ENCODE measurements at regions not wholly inside any gene's neighbourhood (a gene's known extent, or its start where the extent isn't known, plus 50 kb on each side); places are given as distances from the start of the nearest gene placed in this dataset.

DNA sequence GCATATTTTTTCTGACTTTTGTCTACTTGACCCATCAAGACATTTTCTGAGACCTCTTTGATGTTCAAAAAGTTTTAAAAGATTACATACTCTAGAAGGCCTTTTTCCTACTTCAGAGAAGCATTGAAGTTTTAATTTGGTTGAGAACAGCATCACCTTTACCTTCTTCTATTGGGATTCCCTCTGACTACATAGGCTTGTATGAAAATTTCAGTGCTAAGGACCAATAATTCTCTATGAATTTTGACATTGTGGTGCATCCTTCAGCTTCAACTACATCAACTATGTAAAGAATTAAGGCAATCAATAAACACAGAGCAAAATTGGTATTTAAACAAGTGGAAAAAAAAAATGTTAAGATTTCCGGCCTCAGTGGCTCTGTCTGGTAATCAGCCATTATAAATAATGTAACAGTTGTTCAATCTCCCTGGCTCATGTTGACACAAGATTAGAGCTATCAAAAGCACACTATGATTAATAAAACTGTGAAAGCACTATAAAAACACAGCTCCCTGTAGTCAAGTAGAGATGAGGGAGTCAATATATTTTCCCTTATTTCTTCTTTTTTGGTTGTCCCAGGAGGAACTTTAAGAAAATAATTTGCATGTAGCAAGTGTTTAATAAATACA, 627.0 kb upstream of the SYT4 start:
- TF ChIP-seq ZSCAN23 (tag by site-specific recombination; IDR thresholded peaks at IDR 0.05) (no peak), WT1 (tag by site-specific recombination; IDR thresholded peaks at IDR 0.05) (no peak), ZBTB20 (tag by site-specific recombination; IDR thresholded peaks at IDR 0.05) (no peak), YY2 (tag by site-specific recombination; IDR thresholded peaks at IDR 0.05) (no peak), GLIS1 (tag by site-specific recombination; IDR thresholded peaks at IDR 0.05) (no peak), SCRT1 (tag by site-specific recombination; IDR thresholded peaks at IDR 0.05; ENCODE audit: borderline replicate concordance) (no peak), ZNF677 (tag by site-specific recombination; IDR thresholded peaks at IDR 0.05) (no peak), ZNF660 (tag by site-specific recombination; IDR thresholded peaks at IDR 0.05) (no peak), ZNF184 (tag by site-specific recombination; IDR thresholded peaks at IDR 0.05) (no peak)
- TF ChIP-seq, protein P1, sequence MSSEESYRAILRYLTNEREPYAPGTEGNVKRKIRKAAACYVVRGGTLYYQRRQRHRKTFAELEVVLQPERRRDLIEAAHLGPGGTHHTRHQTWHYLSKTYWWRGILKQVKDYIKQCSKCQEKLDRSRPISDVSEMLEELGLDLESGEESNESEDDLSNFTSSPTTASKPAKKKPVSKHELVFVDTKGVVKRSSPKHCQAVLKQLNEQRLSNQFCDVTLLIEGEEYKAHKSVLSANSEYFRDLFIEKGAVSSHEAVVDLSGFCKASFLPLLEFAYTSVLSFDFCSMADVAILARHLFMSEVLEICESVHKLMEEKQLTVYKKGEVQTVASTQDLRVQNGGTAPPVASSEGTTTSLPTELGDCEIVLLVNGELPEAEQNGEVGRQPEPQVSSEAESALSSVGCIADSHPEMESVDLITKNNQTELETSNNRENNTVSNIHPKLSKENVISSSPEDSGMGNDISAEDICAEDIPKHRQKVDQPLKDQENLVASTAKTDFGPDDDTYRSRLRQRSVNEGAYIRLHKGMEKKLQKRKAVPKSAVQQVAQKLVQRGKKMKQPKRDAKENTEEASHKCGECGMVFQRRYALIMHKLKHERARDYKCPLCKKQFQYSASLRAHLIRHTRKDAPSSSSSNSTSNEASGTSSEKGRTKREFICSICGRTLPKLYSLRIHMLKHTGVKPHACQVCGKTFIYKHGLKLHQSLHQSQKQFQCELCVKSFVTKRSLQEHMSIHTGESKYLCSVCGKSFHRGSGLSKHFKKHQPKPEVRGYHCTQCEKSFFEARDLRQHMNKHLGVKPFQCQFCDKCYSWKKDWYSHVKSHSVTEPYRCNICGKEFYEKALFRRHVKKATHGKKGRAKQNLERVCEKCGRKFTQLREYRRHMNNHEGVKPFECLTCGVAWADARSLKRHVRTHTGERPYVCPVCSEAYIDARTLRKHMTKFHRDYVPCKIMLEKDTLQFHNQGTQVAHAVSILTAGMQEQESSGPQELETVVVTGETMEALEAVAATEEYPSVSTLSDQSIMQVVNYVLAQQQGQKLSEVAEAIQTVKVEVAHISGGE (tag by site-specific recombination; conservative IDR thresholded peaks at IDR 0.05; ENCODE audit: low read depth), result no peak
- TF ChIP-seq, protein P2, sequence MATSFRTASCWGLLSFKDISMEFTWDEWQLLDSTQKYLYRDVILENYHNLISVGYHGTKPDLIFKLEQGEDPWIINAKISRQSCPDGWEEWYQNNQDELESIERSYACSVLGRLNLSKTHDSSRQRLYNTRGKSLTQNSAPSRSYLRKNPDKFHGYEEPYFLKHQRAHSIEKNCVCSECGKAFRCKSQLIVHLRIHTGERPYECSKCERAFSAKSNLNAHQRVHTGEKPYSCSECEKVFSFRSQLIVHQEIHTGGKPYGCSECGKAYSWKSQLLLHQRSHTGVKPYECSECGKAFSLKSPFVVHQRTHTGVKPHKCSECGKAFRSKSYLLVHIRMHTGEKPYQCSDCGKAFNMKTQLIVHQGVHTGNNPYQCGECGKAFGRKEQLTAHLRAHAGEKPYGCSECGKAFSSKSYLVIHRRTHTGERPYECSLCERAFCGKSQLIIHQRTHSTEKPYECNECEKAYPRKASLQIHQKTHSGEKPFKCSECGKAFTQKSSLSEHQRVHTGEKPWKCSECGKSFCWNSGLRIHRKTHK (tag by site-specific recombination; IDR thresholded peaks at IDR 0.05), result no peak
- Histone ChIP-seq H3K4me3 (ENCODE audit: low read depth, low read length) (no peak overlapping the region), H3K36me3 (ENCODE audit: control insufficient read depth in 2 of 2, insufficient read depth in 1 of 2, low read length in 2 of 2) (no peaks in the 10 kb centered on the region), H3K9me3 (ENCODE audit: control insufficient read depth, insufficient read depth, low read depth, low read length) (no peaks in the 10 kb centered on the region), H3K27ac (ENCODE audit: extremely low read depth, low read depth, low read length) (no peak overlapping the region), H3K4me1 (ENCODE audit: control insufficient read depth, insufficient read depth, low read length) (no peaks in the 10 kb centered on the region)
- ChIA-PET POLR2A (no interaction called here), CTCF (no interaction called here)

DNA sequence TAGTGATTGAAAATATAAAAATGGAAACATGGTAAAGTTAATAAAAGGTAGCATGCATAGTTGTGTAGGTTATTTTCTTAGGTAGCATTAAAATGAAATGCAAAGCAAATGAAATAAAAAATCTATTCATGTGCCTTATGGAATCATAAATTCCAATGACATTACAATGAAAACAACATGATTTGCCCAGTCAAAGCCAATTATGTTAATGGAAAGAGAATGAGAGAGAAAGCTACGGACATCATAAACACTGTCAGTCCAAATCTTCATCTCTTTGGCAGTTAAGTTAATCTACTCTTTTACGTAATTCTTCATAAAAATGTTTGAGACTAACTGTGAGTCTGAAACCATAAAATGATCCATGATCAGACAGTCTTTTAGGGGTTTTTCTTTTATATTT, 636.7 kb upstream of the SYT4 start:
- POLR2A ChIA-PET, result no interaction called here
- TF ChIP-seq, protein P3, sequence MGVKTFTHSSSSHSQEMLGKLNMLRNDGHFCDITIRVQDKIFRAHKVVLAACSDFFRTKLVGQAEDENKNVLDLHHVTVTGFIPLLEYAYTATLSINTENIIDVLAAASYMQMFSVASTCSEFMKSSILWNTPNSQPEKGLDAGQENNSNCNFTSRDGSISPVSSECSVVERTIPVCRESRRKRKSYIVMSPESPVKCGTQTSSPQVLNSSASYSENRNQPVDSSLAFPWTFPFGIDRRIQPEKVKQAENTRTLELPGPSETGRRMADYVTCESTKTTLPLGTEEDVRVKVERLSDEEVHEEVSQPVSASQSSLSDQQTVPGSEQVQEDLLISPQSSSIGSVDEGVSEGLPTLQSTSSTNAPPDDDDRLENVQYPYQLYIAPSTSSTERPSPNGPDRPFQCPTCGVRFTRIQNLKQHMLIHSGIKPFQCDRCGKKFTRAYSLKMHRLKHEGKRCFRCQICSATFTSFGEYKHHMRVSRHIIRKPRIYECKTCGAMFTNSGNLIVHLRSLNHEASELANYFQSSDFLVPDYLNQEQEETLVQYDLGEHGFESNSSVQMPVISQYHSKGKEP (tag by site-specific recombination; IDR thresholded peaks at IDR 0.05), result no peak
- TF ChIP-seq EGR2 (tag by site-specific recombination; IDR thresholded peaks at IDR 0.05; ENCODE audit: low read depth) (no peak), ZNF133 (tag by site-specific recombination; IDR thresholded peaks at IDR 0.05) (no peak)

DNA sequence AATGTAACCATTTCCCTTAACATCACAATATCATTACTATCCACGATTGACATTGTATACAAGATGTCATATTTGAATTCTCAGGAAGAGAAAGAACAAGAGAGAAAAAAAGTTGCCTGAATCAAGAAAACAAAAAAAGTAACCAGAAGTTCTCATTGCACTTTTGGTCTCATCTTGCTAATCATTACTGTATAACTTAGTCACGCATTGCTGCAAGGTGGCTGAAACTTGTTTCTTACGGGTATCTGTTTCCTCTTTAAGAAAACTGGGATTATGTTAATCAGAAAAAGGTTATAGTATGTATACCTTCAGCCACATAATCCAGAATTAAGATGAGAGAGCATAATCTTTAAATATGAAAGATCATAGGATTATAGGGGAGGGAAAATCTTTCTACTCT, 639.7 kb upstream of the SYT4 start:
- 0 out of 2 replicates have a peak, but pooled peaks cover 2% of the 10 kb centered on the region for H3K4me1 ChIP-seq (ENCODE audit: control insufficient read depth, insufficient read depth, low read length)

More for the DNA sequence above, 636.7 kb upstream of the SYT4 start:
- CTCF ChIA-PET, result no interaction called here
- no peaks in the 10 kb centered on the region for H3K36me3 ChIP-seq (ENCODE audit: control insufficient read depth in 2 of 2, insufficient read depth in 1 of 2, low read length in 2 of 2)
- no peaks in the 10 kb centered on the region for H3K9me3 ChIP-seq (ENCODE audit: control insufficient read depth, insufficient read depth, low read depth, low read length)
- no peak overlapping the region for H3K27ac ChIP-seq (ENCODE audit: extremely low read depth, low read depth, low read length)
- 0 out of 2 replicates have a peak, but pooled peaks cover 2% of the 10 kb centered on the region for H3K4me1 ChIP-seq (ENCODE audit: control insufficient read depth, insufficient read depth, low read length)
- H3K4me3 ChIP-seq (ENCODE audit: low read depth, low read length), result no peak overlapping the region

More for the DNA sequence above, 639.7 kb upstream of the SYT4 start:
- CTCF ChIA-PET, result no interaction called here
- H3K4me3 ChIP-seq (ENCODE audit: low read depth, low read length), result no peak overlapping the region
- H3K9me3 ChIP-seq (ENCODE audit: control insufficient read depth, insufficient read depth, low read depth, low read length), result no peaks in the 10 kb centered on the region
- H3K27ac ChIP-seq (ENCODE audit: extremely low read depth, low read depth, low read length), result no peak overlapping the region
- TF ChIP-seq ZNF48 (tag by site-specific recombination; IDR thresholded peaks at IDR 0.05) (no peak), ZNF585B (tag by site-specific recombination; IDR thresholded peaks at IDR 0.05) (no peak), ZFHX2 (tag by site-specific recombination; conservative IDR thresholded peaks at IDR 0.05) (no peak), REPIN1 (tag by site-specific recombination; IDR thresholded peaks at IDR 0.05; ENCODE audit: low read depth) (no peak), ZSCAN30 (tag by site-specific recombination; IDR thresholded peaks at IDR 0.05) (no peak), ZNF548 (tag by site-specific recombination; IDR thresholded peaks at IDR 0.05) (no peak)
- TF ChIP-seq, protein P4, sequence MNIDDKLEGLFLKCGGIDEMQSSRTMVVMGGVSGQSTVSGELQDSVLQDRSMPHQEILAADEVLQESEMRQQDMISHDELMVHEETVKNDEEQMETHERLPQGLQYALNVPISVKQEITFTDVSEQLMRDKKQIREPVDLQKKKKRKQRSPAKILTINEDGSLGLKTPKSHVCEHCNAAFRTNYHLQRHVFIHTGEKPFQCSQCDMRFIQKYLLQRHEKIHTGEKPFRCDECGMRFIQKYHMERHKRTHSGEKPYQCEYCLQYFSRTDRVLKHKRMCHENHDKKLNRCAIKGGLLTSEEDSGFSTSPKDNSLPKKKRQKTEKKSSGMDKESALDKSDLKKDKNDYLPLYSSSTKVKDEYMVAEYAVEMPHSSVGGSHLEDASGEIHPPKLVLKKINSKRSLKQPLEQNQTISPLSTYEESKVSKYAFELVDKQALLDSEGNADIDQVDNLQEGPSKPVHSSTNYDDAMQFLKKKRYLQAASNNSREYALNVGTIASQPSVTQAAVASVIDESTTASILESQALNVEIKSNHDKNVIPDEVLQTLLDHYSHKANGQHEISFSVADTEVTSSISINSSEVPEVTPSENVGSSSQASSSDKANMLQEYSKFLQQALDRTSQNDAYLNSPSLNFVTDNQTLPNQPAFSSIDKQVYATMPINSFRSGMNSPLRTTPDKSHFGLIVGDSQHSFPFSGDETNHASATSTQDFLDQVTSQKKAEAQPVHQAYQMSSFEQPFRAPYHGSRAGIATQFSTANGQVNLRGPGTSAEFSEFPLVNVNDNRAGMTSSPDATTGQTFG (tag by site-specific recombination; IDR thresholded peaks at IDR 0.05; ENCODE audit: borderline replicate concordance), result no peak
- POLR2A ChIA-PET, result no interaction called here
- no peaks in the 10 kb centered on the region for H3K36me3 ChIP-seq (ENCODE audit: control insufficient read depth in 2 of 2, insufficient read depth in 1 of 2, low read length in 2 of 2)

Data from HEK293 (cell line).